Endothelial cell (in vitro differentiated cells): ENCODE measurements at regions not wholly inside any gene's neighbourhood (a gene's known extent, or its start where the extent isn't known, plus 50 kb on each side); places are given as distances from the start of the nearest gene placed in this dataset.

ENCODE experiments used
- DNase-seq: peaks from one replicate; pipeline ENCODE4 v3.0.0; 2021; ENCODE audit warnings: low spot score
- H3K27ac Mint-ChIP-seq: one replicate; pipeline ENCODE4 v1.8.0; 2021; ENCODE audit warnings: mixed read lengths, inconsistent platforms; ENCODE audit not compliant: unreplicated experiment
- H3K27me3 Mint-ChIP-seq: one replicate; pipeline ENCODE4 v1.8.0; 2021; ENCODE audit warnings: mild to moderate bottlenecking, moderate library complexity, mixed read lengths, inconsistent platforms; ENCODE audit not compliant: unreplicated experiment
- H3K36me3 Mint-ChIP-seq: one replicate; pipeline ENCODE4 v1.8.0; 2021; ENCODE audit warnings: mild to moderate bottlenecking, low read depth, mixed read lengths, inconsistent platforms; ENCODE audit not compliant: unreplicated experiment
- H3K4me1 Mint-ChIP-seq: one replicate; pipeline ENCODE4 v1.8.0; 2021; ENCODE audit warnings: mild to moderate bottlenecking, mixed read lengths, inconsistent platforms; ENCODE audit not compliant: unreplicated experiment
- H3K4me3 Mint-ChIP-seq: one replicate; pipeline ENCODE4 v1.8.0; 2021; ENCODE audit warnings: mild to moderate bottlenecking, mixed read lengths, inconsistent platforms; ENCODE audit not compliant: unreplicated experiment
- H3K9me3 Mint-ChIP-seq: one replicate; pipeline ENCODE4 v1.8.0; 2021; ENCODE audit warnings: mixed read lengths, inconsistent platforms; ENCODE audit not compliant: unreplicated experiment
- TF ChIP-seq, protein P1 (sequence below): fragments of 200-600 bp; sonication (generic); IDR thresholded peaks from one replicate; pipeline ENCODE4 v1.5.0; 2021; ENCODE audit warnings: antibody characterized with exemption; ENCODE audit not compliant: unreplicated experiment

DNA sequence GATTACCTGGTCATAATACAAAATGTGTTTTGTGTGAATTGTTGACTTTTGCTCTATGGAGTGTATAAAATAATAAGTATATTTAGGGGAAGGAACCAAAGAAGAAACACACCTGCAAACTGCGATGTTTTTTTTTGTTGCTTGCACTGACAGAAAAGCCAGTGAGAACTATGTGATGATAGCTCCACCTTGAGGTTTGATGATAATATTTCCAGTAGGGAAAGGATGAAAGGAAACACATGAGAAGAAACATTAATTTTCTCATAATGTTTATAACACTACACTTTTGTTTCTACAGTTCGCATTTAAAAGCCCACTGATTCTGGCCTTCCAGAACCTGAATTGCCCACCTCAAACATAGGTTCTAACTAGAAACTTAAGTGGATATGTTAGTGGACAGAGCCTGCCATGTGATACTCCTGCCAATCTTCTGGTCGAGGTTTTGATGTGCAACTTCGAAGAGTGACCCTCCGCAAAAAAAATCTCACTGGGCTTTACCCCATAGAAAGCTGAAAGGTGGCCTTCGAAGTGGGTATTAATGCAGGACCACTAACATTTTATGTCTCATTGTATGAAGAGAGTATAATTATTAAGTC lies 476.4 kb upstream of the SPHKAP start:
- no peak overlapping the region for H3K27ac Mint-ChIP-seq
- no peak overlapping the region for H3K4me3 Mint-ChIP-seq
- no peaks in the 10 kb centered on the region for H3K36me3 Mint-ChIP-seq
- no peak for DNase-seq
- TF ChIP-seq, protein P1, sequence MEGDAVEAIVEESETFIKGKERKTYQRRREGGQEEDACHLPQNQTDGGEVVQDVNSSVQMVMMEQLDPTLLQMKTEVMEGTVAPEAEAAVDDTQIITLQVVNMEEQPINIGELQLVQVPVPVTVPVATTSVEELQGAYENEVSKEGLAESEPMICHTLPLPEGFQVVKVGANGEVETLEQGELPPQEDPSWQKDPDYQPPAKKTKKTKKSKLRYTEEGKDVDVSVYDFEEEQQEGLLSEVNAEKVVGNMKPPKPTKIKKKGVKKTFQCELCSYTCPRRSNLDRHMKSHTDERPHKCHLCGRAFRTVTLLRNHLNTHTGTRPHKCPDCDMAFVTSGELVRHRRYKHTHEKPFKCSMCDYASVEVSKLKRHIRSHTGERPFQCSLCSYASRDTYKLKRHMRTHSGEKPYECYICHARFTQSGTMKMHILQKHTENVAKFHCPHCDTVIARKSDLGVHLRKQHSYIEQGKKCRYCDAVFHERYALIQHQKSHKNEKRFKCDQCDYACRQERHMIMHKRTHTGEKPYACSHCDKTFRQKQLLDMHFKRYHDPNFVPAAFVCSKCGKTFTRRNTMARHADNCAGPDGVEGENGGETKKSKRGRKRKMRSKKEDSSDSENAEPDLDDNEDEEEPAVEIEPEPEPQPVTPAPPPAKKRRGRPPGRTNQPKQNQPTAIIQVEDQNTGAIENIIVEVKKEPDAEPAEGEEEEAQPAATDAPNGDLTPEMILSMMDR = peak; percentile 58
- H3K4me1 Mint-ChIP-seq = no peaks in the 10 kb centered on the region
- H3K27me3 Mint-ChIP-seq = no peaks in the 10 kb centered on the region
- no peaks in the 10 kb centered on the region for H3K9me3 Mint-ChIP-seq

DNA sequence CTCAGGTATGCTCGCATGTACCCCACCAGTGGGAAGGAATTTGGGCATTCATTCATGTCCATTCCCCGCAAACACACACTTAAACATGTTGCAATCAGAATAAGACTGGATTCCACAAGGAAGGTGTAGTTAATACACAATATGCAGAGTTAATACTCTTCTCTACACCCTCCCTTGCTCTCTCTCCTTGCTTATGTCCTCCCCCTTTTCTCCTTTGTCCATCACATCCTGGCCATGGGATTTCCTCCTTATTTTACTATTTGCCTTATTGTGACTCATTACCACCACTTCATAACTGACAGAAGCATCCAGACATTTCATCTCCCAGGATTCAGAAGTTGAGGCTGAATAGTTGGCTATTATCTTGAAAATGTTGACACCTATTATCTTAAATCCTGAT lies 473.8 kb upstream of the SPHKAP start:
- Mint-ChIP-seq H3K4me3 (no peak overlapping the region), H3K27ac (no peak overlapping the region), H3K36me3 (no peaks in the 10 kb centered on the region), H3K4me1 (no peaks in the 10 kb centered on the region), H3K9me3 (no peaks in the 10 kb centered on the region), H3K27me3 (no peaks in the 10 kb centered on the region)
- TF ChIP-seq, protein P1 = no peak
- DNase-seq = no peak

DNA sequence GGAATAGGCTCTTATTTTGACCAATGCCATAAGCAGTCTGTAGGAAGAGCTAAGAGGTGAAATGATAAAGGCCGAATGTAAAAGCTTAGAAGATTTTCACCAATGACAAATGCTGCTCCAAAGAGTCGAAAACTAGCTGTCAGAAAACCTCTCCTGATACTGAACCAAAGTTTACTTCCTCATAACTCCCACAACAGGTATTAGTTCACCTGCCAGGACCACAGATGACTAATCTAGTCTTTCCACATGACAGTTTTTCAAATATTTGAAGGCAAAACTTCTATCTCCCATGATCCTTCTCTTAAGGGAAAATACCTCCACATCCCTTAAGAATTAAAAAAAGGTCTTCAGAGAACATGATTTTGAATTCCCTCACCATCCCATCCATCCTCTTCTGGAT lies 473.2 kb upstream of the SPHKAP start:
- TF ChIP-seq, protein P1 = no peak
- Mint-ChIP-seq H3K4me1 (no peaks in the 10 kb centered on the region), H3K27ac (no peak overlapping the region), H3K36me3 (no peaks in the 10 kb centered on the region), H3K4me3 (no peak overlapping the region), H3K27me3 (no peaks in the 10 kb centered on the region), H3K9me3 (no peaks in the 10 kb centered on the region)
- DNase-seq = no peak

DNA sequence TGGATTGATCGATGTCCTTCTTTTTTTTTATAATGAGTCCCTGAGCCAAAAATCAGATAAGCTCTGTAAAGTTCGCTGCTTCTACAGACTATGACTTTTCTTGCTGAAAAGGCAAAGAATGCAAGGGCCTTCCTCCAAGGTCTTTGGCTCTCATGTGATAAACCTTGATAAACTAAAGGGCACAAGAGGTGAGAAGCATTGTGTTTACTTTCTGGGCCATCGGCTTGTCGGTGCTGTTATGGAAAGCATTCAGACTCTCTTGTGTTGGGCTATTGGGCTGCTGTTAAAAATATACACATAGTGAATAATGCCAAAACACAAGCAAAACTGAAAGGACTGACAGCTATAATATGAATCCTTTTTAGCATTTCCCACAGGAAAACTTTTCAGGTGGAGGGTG lies 472.4 kb upstream of the SPHKAP start:
- H3K9me3 Mint-ChIP-seq = no peaks in the 10 kb centered on the region
- H3K27ac Mint-ChIP-seq = no peak overlapping the region
- no peaks in the 10 kb centered on the region for H3K4me1 Mint-ChIP-seq
- no peak for DNase-seq
- H3K27me3 Mint-ChIP-seq = no peaks in the 10 kb centered on the region
- no peaks in the 10 kb centered on the region for H3K36me3 Mint-ChIP-seq
- H3K4me3 Mint-ChIP-seq = no peak overlapping the region
- TF ChIP-seq, protein P1 = no peak

DNA sequence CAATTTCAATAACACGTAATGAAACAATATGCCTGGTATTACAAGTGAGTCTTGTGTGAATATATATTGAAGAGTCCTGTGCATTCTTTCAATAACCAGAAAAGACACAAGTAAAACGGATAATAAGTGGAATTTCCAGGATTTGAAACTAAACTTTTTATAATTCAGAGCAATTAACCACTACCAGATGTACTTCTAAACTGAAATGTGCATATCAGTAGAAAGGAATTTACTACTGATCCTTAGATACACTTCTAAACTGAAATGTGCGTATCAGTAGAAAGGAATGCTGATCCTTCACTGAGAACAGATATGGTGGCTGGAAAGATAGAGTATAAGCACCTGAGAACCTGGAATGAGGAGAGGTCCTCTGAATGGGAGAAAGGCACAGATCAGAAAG lies 470.9 kb upstream of the SPHKAP start:
- no peak overlapping the region for H3K4me3 Mint-ChIP-seq
- H3K27ac Mint-ChIP-seq = no peak overlapping the region
- H3K9me3 Mint-ChIP-seq = no peaks in the 10 kb centered on the region
- TF ChIP-seq, protein P1 = no peak
- DNase-seq = no peak
- H3K36me3 Mint-ChIP-seq = no peaks in the 10 kb centered on the region
- no peaks in the 10 kb centered on the region for H3K27me3 Mint-ChIP-seq
- H3K4me1 Mint-ChIP-seq = no peaks in the 10 kb centered on the region
